Progenitor cell of endocrine pancreas (in vitro differentiated cells): ENCODE measurements at regions not wholly inside any gene's neighbourhood (a gene's known extent, or its start where the extent isn't known, plus 50 kb on each side); places are given as distances from the start of the nearest gene placed in this dataset.

Experiments used
- DNase-seq: peaks from one replicate; pipeline ENCODE4 v3.0.0; 2021; ENCODE audit warnings: low spot score; ENCODE audit not compliant: unreplicated experiment
- H3K27ac Mint-ChIP-seq: 2 replicates; pipeline ENCODE4 v1.8.0; 2021; ENCODE audit warnings: mild to moderate bottlenecking, moderate library complexity, mixed read lengths
- H3K27me3 Mint-ChIP-seq: 2 replicates; pipeline ENCODE4 v1.8.0; 2021; ENCODE audit warnings: mixed read lengths
- H3K36me3 Mint-ChIP-seq: 2 replicates; pipeline ENCODE4 v1.8.0; 2022; ENCODE audit warnings: mixed read lengths; ENCODE audit not compliant: insufficient read depth
- H3K4me1 Mint-ChIP-seq: 2 replicates; pipeline ENCODE4 v1.8.0; 2021; ENCODE audit warnings: low read depth, mixed read lengths
- H3K4me3 Mint-ChIP-seq: 2 replicates; pipeline ENCODE4 v1.8.0; 2021; ENCODE audit warnings: low read depth, mild to moderate bottlenecking, moderate library complexity, mixed read lengths
- H3K9me3 Mint-ChIP-seq: 2 replicates; pipeline ENCODE4 v1.8.0; 2021; ENCODE audit warnings: low read depth, mixed read lengths
- CTCF ChIP-seq: fragments of 200-600 bp; sonication (generic); IDR thresholded peaks from one replicate; pipeline ENCODE4 v1.5.0; 2021; ENCODE audit warnings: antibody characterized with exemption, mild to moderate bottlenecking; ENCODE audit not compliant: unreplicated experiment

- H3K4me3 Mint-ChIP-seq, result no peak overlapping the region
- H3K27me3 Mint-ChIP-seq, result no peaks in the 10 kb centered on the region
- H3K36me3 Mint-ChIP-seq, result no peaks in the 10 kb centered on the region
- DNase-seq, result no peak
- peaks cover 3% of the 10 kb centered on the region for H3K4me1 Mint-ChIP-seq
- no peaks in the 10 kb centered on the region for H3K9me3 Mint-ChIP-seq
- H3K27ac Mint-ChIP-seq, result no peak overlapping the region
- TF ChIP-seq CTCF, result no peak
These were observed 352.0 kb downstream of the PARP8 start for GRCh38 chr5:51018423-51018822.

GRCh38 chr5:51024263-51024662, 357.8 kb downstream of the PARP8 start:
- Mint-ChIP-seq H3K36me3 (no peaks in the 10 kb centered on the region), H3K27ac (no peak overlapping the region), H3K4me1 (no peaks in the 10 kb centered on the region), H3K9me3 (peaks cover 8% of the 10 kb centered on the region), H3K27me3 (peaks cover 5% of the 10 kb centered on the region), H3K4me3 (no peak overlapping the region)
- TF ChIP-seq CTCF, result no peak
- DNase-seq, result no peak

GRCh38 chr5:51027271-51027670, 356.0 kb upstream of the ISL1 start:
- no peak for DNase-seq
- Mint-ChIP-seq H3K27ac (no peak overlapping the region), H3K36me3 (no peaks in the 10 kb centered on the region), H3K9me3 (peaks cover 8% of the 10 kb centered on the region), H3K4me1 (no peaks in the 10 kb centered on the region), H3K27me3 (peaks cover 5% of the 10 kb centered on the region), H3K4me3 (no peak overlapping the region)
- TF ChIP-seq CTCF, result no peak

GRCh38 chr5:51028394-51028793, 354.9 kb upstream of the ISL1 start:
- Mint-ChIP-seq H3K27me3 (peaks cover 5% of the 10 kb centered on the region), H3K4me3 (no peak overlapping the region), H3K27ac (no peak overlapping the region), H3K9me3 (peaks cover 8% of the 10 kb centered on the region), H3K4me1 (no peaks in the 10 kb centered on the region), H3K36me3 (no peaks in the 10 kb centered on the region)
- no peak for TF ChIP-seq CTCF
- no peak for DNase-seq

GRCh38 chr5:51033215-51033614, 350.0 kb upstream of the ISL1 start:
- no peak overlapping the region for H3K4me3 Mint-ChIP-seq
- H3K27me3 Mint-ChIP-seq, result no peaks in the 10 kb centered on the region
- H3K9me3 Mint-ChIP-seq, result no peaks in the 10 kb centered on the region

More at GRCh38 chr5:51033215-51033614, 350.0 kb upstream of the ISL1 start:
- Mint-ChIP-seq H3K4me1 (peaks cover 12% of the 10 kb centered on the region), H3K27ac (no peak overlapping the region), H3K36me3 (no peaks in the 10 kb centered on the region)
- TF ChIP-seq CTCF, result no peak
- DNase-seq, result no peak
